Endothelial cell of umbilical vein (primary cell): ENCODE measurements at regions not wholly inside any gene's neighbourhood (a gene's known extent, or its start where the extent isn't known, plus 50 kb on each side); places are given as distances from the start of the nearest gene placed in this dataset.

Experiments
- BruUV-seq: library from RNA; stranded (reverse); fragments of 400-500 nt; replicated peaks from 2 replicates; lab custom pipeline; 2021; lab: Mats Ljungman, UMichigan
- CTCF ChIA-PET: fragments of 300-600, 350-600 bp; sonication (Branson Sonifier 250); formaldehyde crosslinking; loops from one replicate; lab custom pipeline; 2021; ENCODE audit warnings: antibody characterized with exemption, inconsistent platforms; lab: Charles Lee
- POLR2A ChIA-PET: fragments of 300-600, 350-600 bp; sonication (Branson Sonifier 250); formaldehyde crosslinking; loops from one replicate; lab custom pipeline; 2021; ENCODE audit warnings: antibody characterized with exemption, inconsistent platforms; lab: Charles Lee
- DNase-seq: peaks from one replicate; pipeline ENCODE4 v3.0.0-alpha.2; 2011; ENCODE audit warnings: low read depth, low spot score
- FAIRE-seq: peaks from 2 replicates; lab custom pipeline; 2011; peaks lifted over from hg19 to GRCh38; lab: Jason Lieb, UNC
- H2AFZ ChIP-seq: 2 replicates; pipeline ENCODE4 v1.6.0; 2012; ENCODE audit warnings: low read depth, low read length, control low read depth, inconsistent platforms
- H3K27ac ChIP-seq: 2 replicates; pipeline ENCODE4 v1.5.1; 2011; ENCODE audit warnings: low read depth, mild to moderate bottlenecking, control low read depth, low read length, moderate library complexity; ENCODE audit not compliant: insufficient read depth
- H3K27me3 ChIP-seq, 2 experiments: 2 replicates each; pipeline versions ENCODE4 v1.6.0 to v1.6.1; 2011; ENCODE audit warnings: low read length in 2 of 2, mixed read lengths in 1 of 2; ENCODE audit not compliant: control insufficient read depth in 2 of 2, insufficient read depth in 2 of 2
- H3K36me3 ChIP-seq, 2 experiments: 2 replicates in 1 of 2; 3 replicates in 1 of 2; pipeline ENCODE4 v1.5.1; 2011; ENCODE audit warnings: low read length in 2 of 2, mild to moderate bottlenecking in 1 of 2, moderate library complexity in 1 of 2; ENCODE audit not compliant: control insufficient read depth in 2 of 2, insufficient read depth in 2 of 2; ENCODE audit errors: extremely low read depth in 1 of 2
- H3K4me1 ChIP-seq: 3 replicates; pipeline ENCODE4 v1.5.1; 2011; ENCODE audit warnings: mild to moderate bottlenecking, low read length; ENCODE audit not compliant: control insufficient read depth, insufficient read depth; ENCODE audit errors: extremely low read depth
- H3K4me2 ChIP-seq: 2 replicates; pipeline ENCODE4 v1.6.1; 2011; ENCODE audit warnings: low read length, control low read depth, mixed read lengths; ENCODE audit not compliant: insufficient read depth
- H3K4me3 ChIP-seq, 3 experiments: fragments of 200-600 bp in 1 of 3; sonication (generic), shearing (Covaris generic) in 1 of 3; replicated peaks in 1 of 3; 2 replicates each; pipeline ENCODE4 v1.5.1; 2011 to 2016; ENCODE audit warnings: control low read depth in 3 of 3, low read length in 3 of 3, mild to moderate bottlenecking in 2 of 3, inconsistent platforms in 1 of 3, low read depth in 1 of 3, moderate library complexity in 1 of 3; ENCODE audit not compliant: insufficient read depth in 1 of 3
- H3K79me2 ChIP-seq: 2 replicates; pipeline ENCODE4 v1.6.0; 2012; ENCODE audit warnings: low read length, inconsistent platforms; ENCODE audit not compliant: control insufficient read depth, insufficient read depth
- H3K9ac ChIP-seq: replicated peaks from 2 replicates; pipeline ENCODE3; 2011; ENCODE audit warnings: low read length, control low read depth; ENCODE audit not compliant: insufficient read depth; ENCODE audit errors: extremely low read depth
- H3K9me1 ChIP-seq: replicated peaks from 3 replicates; pipeline ENCODE4 v1.6.0; 2011; ENCODE audit warnings: mild to moderate bottlenecking, low read length; ENCODE audit not compliant: control insufficient read depth, insufficient read depth; ENCODE audit errors: extremely low read depth
- H3K9me3 ChIP-seq: replicated peaks from 2 replicates; pipeline ENCODE4 v1.5.1; 2012; ENCODE audit warnings: low read length, inconsistent platforms; ENCODE audit not compliant: control insufficient read depth, insufficient read depth
- H4K20me1 ChIP-seq: replicated peaks from 2 replicates; pipeline ENCODE3; 2011; ENCODE audit warnings: mild to moderate bottlenecking, low read length; ENCODE audit not compliant: control insufficient read depth, insufficient read depth; ENCODE audit errors: extremely low read depth
- CTCF ChIP-seq, 2 donors: IDR thresholded peaks; 1 replicate in 1 of 2; 2 replicates in 1 of 2; pipeline ENCODE4 v1.5.1; 2011; ENCODE audit warnings: low read length in 2 of 2, mild to moderate bottlenecking in 2 of 2, moderate library complexity in 2 of 2, control low read depth in 1 of 2, inconsistent platforms in 1 of 2, low read depth in 1 of 2; ENCODE audit not compliant: insufficient read depth in 1 of 2; ENCODE audit errors: extremely low read depth in 1 of 2
- EZH2 ChIP-seq: IDR thresholded peaks from 2 replicates; pipeline ENCODE4 v1.6.1; 2012; ENCODE audit warnings: borderline replicate concordance, low read depth, mild to moderate bottlenecking, moderate library complexity, low read length, inconsistent platforms; ENCODE audit not compliant: severe bottlenecking
- FOS ChIP-seq: IDR thresholded peaks from 2 replicates; pipeline ENCODE4 v1.6.1; 2011; ENCODE audit warnings: mild to moderate bottlenecking, low read length, moderate library complexity, borderline replicate concordance; ENCODE audit not compliant: insufficient read depth
- GATA2 ChIP-seq: IDR thresholded peaks from 2 replicates; pipeline ENCODE4 v1.7.0; 2011; ENCODE audit warnings: low read depth, mild to moderate bottlenecking, moderate library complexity, mixed read lengths, low read length; ENCODE audit not compliant: insufficient read length, insufficient read depth
- JUN ChIP-seq: IDR thresholded peaks from 2 replicates; pipeline ENCODE4 v1.6.1; 2011; ENCODE audit warnings: borderline replicate concordance, low read depth; ENCODE audit not compliant: insufficient read length, insufficient read depth
- MAX ChIP-seq: IDR thresholded peaks from 2 replicates; pipeline ENCODE4 v1.6.1; 2011; ENCODE audit not compliant: insufficient read depth, insufficient read length
- MYC ChIP-seq: IDR thresholded peaks from one replicate; pipeline ENCODE4 v1.6.1; 2011; ENCODE audit warnings: mild to moderate bottlenecking, low read depth, low read length
- POLR2A ChIP-seq: IDR thresholded peaks from 2 replicates; pipeline ENCODE4 v1.6.1; 2012; ENCODE audit warnings: low read depth, mild to moderate bottlenecking, control low read depth, low read length
- POLR2AphosphoS5 ChIP-seq: IDR thresholded peaks from 2 replicates; pipeline ENCODE4 v1.6.1; 2012; ENCODE audit warnings: low read depth, mild to moderate bottlenecking, control low read depth, low read length, moderate library complexity; ENCODE audit not compliant: insufficient read depth
- dilution Hi-C: fragments of 300-500 bp; cut with MboI; formaldehyde crosslinking; loops from one replicate; pipeline ENCODE4 v1.15.0; 2019; ENCODE audit warnings: low sequenced_read_pairs; ENCODE audit not compliant: extremely low pct_ligation_motif_present
- intact Hi-C: fragments of 100-400 bp; cut with micrococcal nuclease; formaldehyde crosslinking; loops from one replicate; pipeline ENCODE4 v1.10.0; 2022

- CTCF ChIA-PET: interaction anchor here (0.8 to 1.5 kb wide), 4 partner anchors 10 to 235 kb away, joined by 3 to 6 read pairs (median 4); no protein-coding TSS in a partner anchor
- no peak overlapping the region for H3K4me2 ChIP-seq
- intact Hi-C loops (loop anchor here (1.0 kb wide), 1 partner anchor 29 kb away; no protein-coding TSS in a partner anchor), dilution Hi-C loops (loop anchor here (25.0 kb wide), 1 partner anchor 230 kb away; no protein-coding TSS in a partner anchor)
- DNase-seq (no peak), FAIRE-seq (no peak)
- no peak overlapping the region for H3K27ac ChIP-seq
- H4K20me1 ChIP-seq: no peaks in the 10 kb centered on the region
- H3K36me3 ChIP-seq: no peaks in the 10 kb centered on the region
- no peaks in the 10 kb centered on the region for H3K9me1 ChIP-seq
- H3K4me1 ChIP-seq: peaks cover 3% of the 10 kb centered on the region
- TF ChIP-seq EZH2 (no peak), CTCF (IDR thresholded peaks at IDR 0.05; ENCODE audit: extremely low read depth in 1 of 2, insufficient read depth in 1 of 2, low read depth in 1 of 2, low read length in 2 of 2) (no peak), MAX (no peak), JUN (no peak), POLR2AphosphoS5 (no peak), POLR2A (no peak), MYC (no peak), GATA2 (no peak), FOS (no peak)
- no peak overlapping the region for H3K4me3 ChIP-seq
- no peaks in the 10 kb centered on the region for H3K79me2 ChIP-seq
- POLR2A ChIA-PET: no interaction called here
- H3K9me3 ChIP-seq: no peaks in the 10 kb centered on the region
- no peaks in the 10 kb centered on the region for H3K27me3 ChIP-seq
- no peak overlapping the region for H2AFZ ChIP-seq
- no peak overlapping the region for H3K9ac ChIP-seq
- no TSS peak for BruUV-seq
These were observed 59.8 kb upstream of the ANXA1 start for GRCh38 chr9:73091909-73092308.
